GM19328 (cell line): ENCODE measurements at regions not wholly inside any gene's neighbourhood (a gene's known extent, or its start where the extent isn't known, plus 50 kb on each side); places are given as distances from the start of the nearest gene placed in this dataset.
A peak's percentile ranks its signal among the peaks of the same experiment; 100 is the strongest.
"Not testable (repeated sequence)": the region's sequence is repeated elsewhere in the genome, so short reads cannot be mapped to it uniquely, and the experiment has no call there.

ENCODE experiments used
- ATAC-seq: cut with Tn5 transposase; IDR thresholded peaks from one replicate; pipeline ENCODE4 v1.9.1; 2021; ENCODE audit warnings: mild to moderate bottlenecking, moderate library complexity; ENCODE audit not compliant: unreplicated experiment

DNA sequence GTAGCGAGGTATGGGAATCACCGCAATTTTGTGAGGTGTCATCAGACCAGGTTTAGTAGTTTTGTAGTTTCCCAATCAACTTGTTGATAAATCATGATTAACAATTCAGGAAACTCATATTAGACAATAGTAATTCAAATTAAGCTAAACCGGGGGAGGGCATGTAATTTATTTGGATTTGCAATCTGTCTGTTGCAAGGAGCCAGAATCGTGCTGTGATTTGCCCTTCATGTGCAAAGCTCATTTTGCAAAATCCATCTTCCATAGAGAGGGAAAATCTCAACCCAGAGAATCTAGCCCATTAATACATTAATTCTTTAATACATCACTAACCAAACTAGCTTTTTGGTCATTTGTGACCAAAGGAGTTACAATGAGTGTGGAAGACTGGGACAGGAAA lies 164.7 kb upstream of the TRPM3 start:
- ATAC-seq, result no peak

DNA sequence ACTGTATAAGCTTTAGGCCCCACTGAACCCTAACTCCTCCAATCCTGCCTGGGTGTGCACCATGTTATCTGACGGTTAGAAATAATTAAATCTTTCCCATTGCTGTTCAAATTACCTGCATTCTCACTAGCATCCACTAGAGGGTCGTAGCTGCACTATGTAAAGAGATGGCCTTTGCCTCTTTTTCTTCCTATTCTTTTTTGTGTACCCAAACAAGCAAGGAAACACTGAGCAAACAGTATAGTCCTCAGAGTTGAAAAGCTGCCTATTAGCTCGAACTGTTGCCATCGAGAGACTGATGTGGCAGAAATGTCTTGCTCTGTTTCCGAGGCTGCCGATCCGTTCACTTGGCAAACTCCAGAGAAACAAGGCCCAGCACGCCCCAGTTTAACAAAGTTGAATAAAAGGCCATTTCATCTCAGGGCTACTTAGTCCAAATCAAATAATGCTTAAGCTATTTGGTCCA lies 163.8 kb upstream of the TRPM3 start:
- peak; percentile 91 for ATAC-seq

- ATAC-seq, result not testable (repeated sequence)
These were observed 160.7 kb upstream of the TRPM3 start for GRCh38 chr9:71282116-71282515.

DNA sequence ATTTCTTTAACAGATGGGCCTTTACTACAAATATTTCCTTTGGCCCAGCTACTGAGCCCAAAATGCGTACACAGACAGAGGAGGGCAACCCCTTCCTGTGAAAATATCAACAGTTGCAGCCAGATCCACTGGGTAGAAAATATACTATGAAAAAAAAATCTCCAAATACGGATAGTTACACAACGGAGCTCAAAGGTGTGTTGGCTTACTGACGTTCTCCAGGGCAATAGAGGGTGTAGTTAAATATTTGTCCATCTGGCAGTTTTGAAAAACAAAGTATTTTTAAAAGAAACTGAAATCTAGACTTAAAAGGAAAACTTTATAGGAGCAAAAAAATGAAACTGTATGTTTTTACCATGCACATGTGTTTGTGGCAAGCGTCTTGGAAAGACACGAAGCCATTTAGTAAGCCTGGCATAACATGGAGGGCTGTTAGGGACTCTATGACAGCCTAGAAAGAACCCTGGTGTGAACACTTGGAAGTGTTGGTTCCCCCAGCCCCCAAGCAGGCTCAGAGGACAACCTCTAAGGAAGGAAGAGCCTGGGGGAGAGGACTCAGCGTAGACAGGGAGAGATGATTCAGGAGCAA lies 157.8 kb upstream of the TRPM3 start:
- no peak for ATAC-seq

- ATAC-seq, result no peak
These were observed 152.2 kb upstream of the TRPM3 start for GRCh38 chr9:71273613-71274012.

- ATAC-seq, result no peak
These were observed 150.2 kb upstream of the TRPM3 start for GRCh38 chr9:71271602-71272001.

DNA sequence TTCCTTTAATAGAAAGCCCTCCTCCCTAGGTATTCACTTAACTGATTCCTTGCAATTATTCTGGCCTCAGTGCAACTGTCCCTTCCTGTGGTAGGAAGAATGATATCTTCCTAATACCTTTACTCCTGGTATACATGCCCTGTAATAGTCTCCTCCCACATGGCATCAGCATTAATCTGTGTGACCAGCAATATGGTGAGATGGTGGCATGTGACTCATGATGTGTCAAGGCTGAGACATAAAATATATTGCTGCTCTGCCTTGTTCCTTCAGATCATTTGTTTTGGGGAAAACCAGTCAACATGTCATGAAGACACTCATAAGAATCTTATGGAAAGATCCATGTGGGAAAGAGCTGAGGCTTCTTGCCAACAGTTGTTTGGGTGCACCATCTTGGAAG lies 149.1 kb upstream of the TRPM3 start:
- ATAC-seq, result no peak

DNA sequence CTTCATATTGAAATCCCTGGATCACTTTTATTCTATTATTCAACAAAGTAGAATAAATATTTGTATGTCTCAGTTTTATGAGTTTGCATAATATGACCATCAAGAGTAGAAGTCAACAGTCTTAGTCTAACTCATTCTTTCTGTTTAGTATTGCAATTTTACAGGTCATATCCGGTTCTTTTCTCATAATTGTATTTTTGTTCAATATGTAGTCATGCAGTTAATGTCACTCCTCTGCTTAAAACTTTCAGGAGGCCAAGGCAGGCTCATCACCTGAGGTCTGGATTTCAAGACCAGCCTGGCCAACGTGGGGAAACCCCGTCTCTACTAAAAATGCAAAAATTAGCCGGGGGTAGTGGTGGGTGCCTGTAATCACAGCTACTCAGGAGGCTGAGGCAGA lies 148.4 kb upstream of the TRPM3 start:
- no peak for ATAC-seq

DNA sequence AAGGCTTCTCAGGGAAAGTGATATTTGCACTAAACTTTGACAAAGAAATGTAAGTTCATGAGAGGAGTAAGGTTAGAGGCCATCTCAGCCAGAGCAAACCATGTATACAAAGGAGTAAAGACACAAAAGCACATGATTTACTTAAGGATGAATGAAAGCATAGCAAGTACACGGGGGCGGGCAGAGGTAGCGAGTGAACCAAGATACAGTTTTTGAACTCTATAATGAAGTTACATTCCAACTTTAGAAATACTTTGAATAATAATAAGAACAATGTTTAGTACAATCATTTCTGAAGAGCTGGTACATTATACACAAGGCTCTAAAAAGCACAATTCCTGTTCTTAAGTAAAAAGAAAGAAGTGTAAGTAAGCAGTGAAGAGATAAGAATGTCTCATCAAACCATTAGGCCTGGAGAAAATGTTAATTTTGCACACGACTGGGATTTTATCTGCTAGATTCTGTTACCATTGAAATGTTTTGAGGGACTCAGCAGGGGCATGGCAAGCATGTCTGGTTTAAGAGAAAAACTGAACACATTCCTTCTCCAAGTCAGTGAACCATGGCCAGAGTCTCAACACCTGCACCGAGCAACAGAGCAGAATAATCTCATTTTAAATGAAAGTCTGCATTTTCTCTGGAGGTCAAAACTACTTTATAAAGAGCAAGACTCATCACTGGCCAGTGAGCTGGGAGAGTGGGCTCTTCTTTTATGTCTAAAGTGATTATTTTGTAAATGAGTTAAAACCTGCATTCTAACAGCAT lies 147.6 kb upstream of the TRPM3 start:
- no peak for ATAC-seq

- no peak for ATAC-seq
These were observed 142.0 kb upstream of the TRPM3 start for GRCh38 chr9:71263451-71263850.

DNA sequence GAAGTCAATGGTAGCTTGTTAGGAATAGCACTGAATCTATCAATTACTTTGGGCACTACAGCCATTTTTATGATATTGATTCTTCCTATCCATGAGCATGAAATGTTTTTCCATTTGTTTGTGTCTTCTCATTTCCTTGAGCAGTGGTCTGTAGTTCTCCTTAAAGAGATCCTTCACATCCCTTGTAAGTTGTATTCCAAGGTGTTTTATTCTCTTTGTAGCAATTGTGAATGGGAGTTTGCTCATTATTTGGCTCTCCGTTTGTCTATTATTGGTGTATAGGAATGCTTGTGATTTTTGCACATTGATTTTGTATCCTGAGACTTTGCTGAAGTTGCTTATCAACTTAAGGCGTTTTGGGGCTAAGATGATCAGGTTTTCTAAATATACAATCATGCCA lies 139.0 kb upstream of the TRPM3 start:
- ATAC-seq, result not testable (repeated sequence)

GRCh38 chr9:71254592-71255277 lies 133.3 kb upstream of the TRPM3 start:
- ATAC-seq, result no peak

DNA sequence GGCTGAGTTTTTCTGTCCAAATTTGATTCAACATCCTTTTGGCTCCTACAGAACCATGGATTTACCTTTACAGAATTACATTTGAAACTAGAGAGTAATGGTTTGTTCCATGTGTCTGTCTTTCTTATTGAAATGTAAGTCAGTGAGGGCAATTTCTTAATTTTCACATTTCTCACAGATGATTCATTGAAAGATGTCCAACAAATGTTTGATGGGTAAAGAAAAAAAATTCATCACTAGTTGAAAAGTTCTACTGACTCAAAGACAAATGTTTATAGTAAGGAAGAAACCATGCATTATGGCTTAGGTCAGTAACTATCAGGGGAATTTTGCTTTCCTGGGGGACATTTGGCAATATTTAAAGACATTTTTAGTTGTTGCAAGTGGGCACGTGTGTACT lies 131.6 kb upstream of the TRPM3 start:
- ATAC-seq, result no peak

DNA sequence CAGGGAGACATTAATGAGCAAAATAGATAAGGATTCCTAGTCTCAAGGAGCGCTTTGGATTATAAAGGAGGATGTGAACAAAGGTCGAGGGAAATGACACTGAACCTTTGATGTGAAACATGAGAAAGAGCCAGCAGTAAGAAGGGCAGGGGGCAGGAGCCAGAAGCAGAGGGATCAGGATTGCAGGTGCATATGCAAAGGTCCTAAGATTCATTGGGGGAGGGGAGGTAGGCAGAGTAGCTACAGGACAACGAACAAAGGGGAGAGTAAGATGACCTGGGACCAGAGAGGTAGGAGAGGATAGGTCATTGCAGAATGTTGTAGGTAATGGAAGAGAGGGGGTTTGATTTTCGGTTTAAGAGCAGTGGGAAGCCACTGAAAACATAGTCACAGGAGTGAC lies 129.2 kb upstream of the TRPM3 start:
- no peak for ATAC-seq

DNA sequence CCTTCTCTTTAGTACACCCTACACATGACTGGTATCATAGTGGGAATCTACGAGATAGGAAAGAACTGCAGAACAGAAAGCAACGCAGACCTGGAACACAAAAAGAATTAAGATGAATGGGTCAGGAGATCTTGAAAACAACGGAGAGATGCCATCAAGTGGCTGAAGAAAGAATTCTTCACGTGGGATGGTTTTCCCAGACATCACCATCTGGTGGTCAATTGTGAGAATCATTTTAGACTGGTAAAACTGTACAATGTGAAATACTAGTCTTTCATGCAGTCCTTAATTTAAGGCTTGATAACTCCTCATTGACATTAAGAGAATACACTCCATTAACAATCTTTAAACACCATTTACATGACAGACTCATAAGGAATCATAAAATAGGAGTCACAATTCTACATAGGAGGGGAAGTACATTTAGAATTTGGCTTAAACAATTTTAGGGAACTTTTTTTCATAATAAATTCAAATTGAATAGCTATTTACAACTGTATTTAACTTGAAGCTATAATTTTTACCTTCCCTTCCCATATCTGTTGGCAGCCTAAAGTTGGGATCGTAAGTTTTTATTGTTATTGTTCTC lies 128.4 kb upstream of the TRPM3 start:
- peak; percentile 83 for ATAC-seq

- no peak for ATAC-seq
These were observed 124.2 kb upstream of the TRPM3 start for GRCh38 chr9:71245651-71246050.

- ATAC-seq, result no peak
These were observed 122.5 kb upstream of the TRPM3 start for GRCh38 chr9:71243951-71244350.

GRCh38 chr9:71242081-71242480 lies 120.7 kb upstream of the TRPM3 start:
- ATAC-seq, result no peak

DNA sequence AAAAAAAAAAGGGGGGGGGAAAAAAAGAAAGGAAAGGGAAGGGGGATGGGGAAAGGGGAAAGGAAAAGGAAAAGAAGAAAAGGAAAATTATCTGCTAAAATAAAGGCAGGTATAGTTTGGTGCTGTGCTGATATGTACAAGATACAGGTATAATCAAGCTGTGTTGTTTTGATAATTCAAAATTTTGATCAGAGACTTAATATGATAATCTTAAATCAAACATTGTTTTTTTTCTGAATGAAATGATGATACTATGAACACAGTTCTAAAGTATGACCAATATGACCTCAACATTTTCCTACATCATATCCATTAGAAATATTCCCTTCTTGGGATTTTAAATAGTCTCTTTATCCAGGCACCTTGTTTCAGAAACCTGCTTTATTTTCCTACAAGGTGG lies 115.6 kb upstream of the TRPM3 start:
- no peak for ATAC-seq

DNA sequence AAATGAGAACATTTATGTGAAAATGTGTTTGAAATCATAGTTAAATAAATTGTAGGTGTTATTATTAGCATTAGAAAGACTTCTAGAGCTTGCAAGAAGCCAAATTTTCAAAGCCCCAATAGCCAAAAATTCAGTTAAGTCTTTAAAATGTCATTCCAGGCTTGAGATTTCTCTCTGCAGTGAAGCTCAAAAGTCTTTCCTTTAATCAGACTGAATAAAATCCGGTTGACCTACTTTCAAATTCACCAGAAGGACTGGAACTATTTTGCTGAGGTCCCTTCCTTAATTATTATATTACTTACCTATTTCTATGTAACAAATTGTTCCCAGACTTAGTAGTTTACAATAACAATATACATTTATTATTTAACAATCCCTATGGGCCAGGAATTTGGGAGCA lies 112.2 kb upstream of the TRPM3 start:
- ATAC-seq, result no peak

- ATAC-seq, result no peak
These were observed 102.6 kb upstream of the TRPM3 start for GRCh38 chr9:71223953-71224538.
